DND-41 (cell line): ENCODE measurements at regions not wholly inside any gene's neighbourhood (a gene's known extent, or its start where the extent isn't known, plus 50 kb on each side); places are given as distances from the start of the nearest gene placed in this dataset.
"Not testable (repeated sequence)": the region's sequence is repeated elsewhere in the genome, so short reads cannot be mapped to it uniquely, and the experiment has no call there.

Experiments
- ATAC-seq: fragments of 200-7000 bp; cut with Tn5 transposase; 3 replicates; pipeline ENCODE4 v1.9.1; 2021; ENCODE audit warnings: low read depth; ENCODE audit not compliant: insufficient read depth
- DNase-seq: peaks from one replicate; pipeline ENCODE4 v3.0.0-alpha.2; 2020
- H2AFZ ChIP-seq: 2 replicates; pipeline ENCODE4 v1.6.0; 2012; ENCODE audit warnings: low read depth, low read length
- H3K27ac ChIP-seq: 2 replicates; pipeline ENCODE4 v1.5.1; 2012; ENCODE audit warnings: low read length, inconsistent platforms
- H3K27me3 ChIP-seq: fragments of 200-600 bp; sonication (generic); 2 replicates; pipeline ENCODE4 v1.6.0; 2012; ENCODE audit warnings: low read length, mild to moderate bottlenecking, inconsistent platforms; ENCODE audit not compliant: insufficient read depth, poor library complexity
- H3K36me3 ChIP-seq: 2 replicates; pipeline ENCODE4 v1.5.1; 2012; ENCODE audit warnings: low read length, inconsistent platforms; ENCODE audit not compliant: insufficient read depth
- H3K4me1 ChIP-seq: 2 replicates; pipeline ENCODE4 v1.5.1; 2012; ENCODE audit warnings: mild to moderate bottlenecking, low read length; ENCODE audit not compliant: insufficient read depth
- H3K4me2 ChIP-seq: 2 replicates; pipeline ENCODE4 v1.6.0; 2012; ENCODE audit warnings: mild to moderate bottlenecking, moderate library complexity, low read length, inconsistent platforms; ENCODE audit not compliant: insufficient read depth
- H3K4me3 ChIP-seq, 2 experiments: fragments of 200-600 bp in 1 of 2; shearing (Covaris generic) in 1 of 2; 2 replicates each; pipeline ENCODE4 v1.5.1; 2012 to 2016; ENCODE audit warnings: inconsistent platforms in 2 of 2, low read length in 2 of 2, mild to moderate bottlenecking in 2 of 2, low read depth in 1 of 2, moderate library complexity in 1 of 2
- H3K79me2 ChIP-seq: 2 replicates; pipeline ENCODE4 v1.6.0; 2012; ENCODE audit warnings: low read length, inconsistent platforms; ENCODE audit not compliant: insufficient read depth
- H3K9ac ChIP-seq: 2 replicates; pipeline ENCODE4 v1.6.0; 2012; ENCODE audit warnings: low read depth, mild to moderate bottlenecking, inconsistent platforms, low read length, moderate library complexity
- H3K9me3 ChIP-seq: 2 replicates; pipeline ENCODE4 v1.5.1; 2012; ENCODE audit warnings: low read length, moderate library complexity, mild to moderate bottlenecking, inconsistent platforms; ENCODE audit not compliant: insufficient read depth, severe bottlenecking
- H4K20me1 ChIP-seq: 2 replicates; pipeline ENCODE4 v1.6.0; 2012; ENCODE audit warnings: low read length; ENCODE audit not compliant: insufficient read depth
- CTCF ChIP-seq: IDR thresholded peaks from 2 replicates; pipeline ENCODE4 v1.5.1; 2012; ENCODE audit warnings: borderline replicate concordance, low read length, moderate library complexity, mild to moderate bottlenecking; ENCODE audit not compliant: poor library complexity, severe bottlenecking; ENCODE audit errors: extremely low read depth
- EZH2 ChIP-seq: IDR thresholded peaks from 3 replicates; pipeline ENCODE4 v1.6.1; 2012; ENCODE audit warnings: borderline replicate concordance, low read depth, mild to moderate bottlenecking, moderate library complexity, low read length, inconsistent platforms; ENCODE audit not compliant: severe bottlenecking

GRCh38 chr12:65673156-65673690 is 151.1 kb upstream of the HMGA2 start:
- H3K4me2 ChIP-seq = no peak overlapping the region
- no peaks in the 10 kb centered on the region for H3K79me2 ChIP-seq
- TF ChIP-seq CTCF (no peak), EZH2 (no peak)
- DNase-seq = no peak
- no peak overlapping the region for H3K4me3 ChIP-seq
- H2AFZ ChIP-seq = no peak overlapping the region
- H3K4me1 ChIP-seq = no peaks in the 10 kb centered on the region
- no peaks in the 10 kb centered on the region for H3K36me3 ChIP-seq
- no peaks in the 10 kb centered on the region for H3K9me3 ChIP-seq
- peaks cover 5% of the 10 kb centered on the region for H3K27me3 ChIP-seq
- no peak for ATAC-seq
- no peak overlapping the region for H3K27ac ChIP-seq
- no peak overlapping the region for H3K9ac ChIP-seq
- H4K20me1 ChIP-seq = no peaks in the 10 kb centered on the region

- no peak overlapping the region for H3K9ac ChIP-seq
- TF ChIP-seq CTCF = no peak
- TF ChIP-seq EZH2 = no peak
These were observed 150.6 kb upstream of the HMGA2 start for GRCh38 chr12:65673732-65674131.

GRCh38 chr12:65675141-65675621 is 149.1 kb upstream of the HMGA2 start:
- Histone ChIP-seq H3K36me3 (no peaks in the 10 kb centered on the region), H3K9me3 (no peaks in the 10 kb centered on the region), H3K4me2 (no peak overlapping the region), H3K27ac (no peak overlapping the region), H2AFZ (no peak overlapping the region), H3K79me2 (no peaks in the 10 kb centered on the region), H3K4me1 (no peaks in the 10 kb centered on the region), H3K9ac (no peak overlapping the region), H4K20me1 (no peaks in the 10 kb centered on the region), H3K4me3 (no peak overlapping the region), H3K27me3 (peaks cover 5% of the 10 kb centered on the region)
- DNase-seq (no peak), ATAC-seq (no peak)
- no peak for TF ChIP-seq CTCF
- no peak for TF ChIP-seq EZH2

More at GRCh38 chr12:65673732-65674131, 150.6 kb upstream of the HMGA2 start:
- no peaks in the 10 kb centered on the region for H4K20me1 ChIP-seq
- peaks cover 5% of the 10 kb centered on the region for H3K27me3 ChIP-seq
- no peak for ATAC-seq
- H3K27ac ChIP-seq = no peak overlapping the region
- no peak overlapping the region for H2AFZ ChIP-seq
- no peaks in the 10 kb centered on the region for H3K79me2 ChIP-seq
- H3K4me1 ChIP-seq = no peaks in the 10 kb centered on the region
- no peak for DNase-seq
- H3K9me3 ChIP-seq = no peaks in the 10 kb centered on the region
- no peaks in the 10 kb centered on the region for H3K36me3 ChIP-seq
- H3K4me2 ChIP-seq = no peak overlapping the region
- no peak overlapping the region for H3K4me3 ChIP-seq

- not testable (repeated sequence) for H4K20me1 ChIP-seq, H3K9ac ChIP-seq, H3K4me2 ChIP-seq, H2AFZ ChIP-seq, ATAC-seq, H3K36me3 ChIP-seq, H3K4me3 ChIP-seq, H3K27ac ChIP-seq, H3K4me1 ChIP-seq, H3K79me2 ChIP-seq, H3K9me3 ChIP-seq, H3K27me3 ChIP-seq, DNase-seq
These were observed 146.1 kb upstream of the HMGA2 start for GRCh38 chr12:65678172-65678571.
